K562 (cell line): ENCODE measurements at regions not wholly inside any gene's neighbourhood (a gene's known extent, or its start where the extent isn't known, plus 50 kb on each side); places are given as distances from the start of the nearest gene placed in this dataset.

Experiments
- ATAC-seq: fragments of 200-7000 bp; cut with Tn5 transposase; 3 replicates; pipeline ENCODE4 v1.9.1; 2020; ENCODE audit warnings: moderate library complexity
- BruUV-seq: library from RNA; stranded (reverse); fragments of 400-500 nt; replicated peaks from 2 replicates; lab custom pipeline; 2021; lab: Mats Ljungman, UMichigan
- CTCF ChIA-PET: fragments of 300-600 bp; formaldehyde crosslinking; extraction: SDS; loops from one replicate; lab custom pipeline; 2021; ENCODE audit warnings: low intra/inter-chr PET ratio; lab: Yijun Ruan, JAX
- POLR2A ChIA-PET: fragments of 300-600, 350-650 bp; sonication (Branson Sonifier 250); formaldehyde crosslinking; extraction: SDS; loops from one replicate; lab custom pipeline; 2021; ENCODE audit warnings: antibody characterized with exemption, inconsistent platforms; lab: Yijun Ruan, JAX
- DNase-seq, 4 experiments: peaks; one replicate each; pipeline versions ENCODE4 v3.0.0 to v3.0.0-alpha.2; 2011 to 2018; ENCODE audit warnings: low spot score in 3 of 4, mixed read lengths in 3 of 4; ENCODE audit errors: extremely low read depth in 1 of 4
- FAIRE-seq: peaks from 2 replicates; lab custom pipeline; 2011; peaks lifted over from hg19 to GRCh38; lab: Jason Lieb, UNC
- H2AFZ ChIP-seq: 2 replicates; pipeline ENCODE4 v1.6.0; 2011; ENCODE audit warnings: low read depth, low read length, control low read depth, inconsistent platforms
- H3K27ac ChIP-seq: fragments of 200-600 bp; 3 replicates; pipeline ENCODE4 v1.8.0; 2011; ENCODE audit warnings: low read depth, mild to moderate bottlenecking, control low read depth, inconsistent platforms, low read length, moderate library complexity, mixed read lengths; ENCODE audit errors: extremely low read depth
- H3K27me3 ChIP-seq, 2 experiments: fragments of 300-600 bp in 1 of 2; 2 replicates in 1 of 2; 3 replicates in 1 of 2; pipeline versions ENCODE4 v1.6.0 to v1.8.0; 2011; ENCODE audit warnings: inconsistent platforms in 2 of 2, low read length in 2 of 2, mild to moderate bottlenecking in 1 of 2, mixed read lengths in 1 of 2, moderate library complexity in 1 of 2; ENCODE audit not compliant: control insufficient read depth in 2 of 2, insufficient read depth in 2 of 2
- H3K36me3 ChIP-seq: fragments of 300-600 bp; 3 replicates; pipeline ENCODE4 v1.8.0; 2011; ENCODE audit warnings: mild to moderate bottlenecking, low read length, inconsistent platforms; ENCODE audit not compliant: control insufficient read depth, insufficient read depth
- H3K4me1 ChIP-seq, 2 experiments: fragments of 200-600 bp in 1 of 2; replicated peaks in 1 of 2; 2 replicates in 1 of 2; 3 replicates in 1 of 2; pipeline versions ENCODE4 v1.5.1 to v1.8.0; 2011; ENCODE audit warnings: inconsistent platforms in 2 of 2, low read length in 2 of 2, mild to moderate bottlenecking in 1 of 2, mixed read lengths in 1 of 2, moderate library complexity in 1 of 2; ENCODE audit not compliant: control insufficient read depth in 2 of 2, insufficient read depth in 2 of 2
- H3K4me2 ChIP-seq: 2 replicates; pipeline ENCODE4 v1.6.1; 2011; ENCODE audit warnings: low read length, control low read depth, inconsistent platforms, mixed read lengths; ENCODE audit not compliant: insufficient read depth
- H3K4me3 ChIP-seq: fragments of 200-600 bp; sonication (generic), shearing (Covaris generic); 2 replicates; pipeline ENCODE4 v1.5.1; 2016; ENCODE audit warnings: control low read depth, inconsistent platforms
- H3K79me2 ChIP-seq: fragments of 200-600 bp; 3 replicates; pipeline ENCODE4 v1.8.0; 2011; ENCODE audit warnings: low read length, inconsistent platforms; ENCODE audit not compliant: control insufficient read depth, insufficient read depth
- H3K9ac ChIP-seq, 2 experiments: 2 replicates each; pipeline versions ENCODE4 v1.6.0 to v1.6.1; 2011; ENCODE audit warnings: low read depth in 2 of 2, low read length in 2 of 2, control low read depth in 1 of 2, inconsistent platforms in 1 of 2, mild to moderate bottlenecking in 1 of 2, mixed read lengths in 1 of 2; ENCODE audit not compliant: insufficient read depth in 1 of 2
- H3K9me1 ChIP-seq: one replicate; pipeline ENCODE4 v1.6.0; 2011; ENCODE audit warnings: inconsistent platforms, mild to moderate bottlenecking, low read length, moderate library complexity; ENCODE audit not compliant: control insufficient read depth, insufficient read depth
- H3K9me3 ChIP-seq: replicated peaks from 2 replicates; pipeline ENCODE4 v1.5.1; 2011; ENCODE audit warnings: low read depth, low read length, inconsistent platforms; ENCODE audit not compliant: control insufficient read depth, insufficient read depth
- H4K20me1 ChIP-seq: replicated peaks from 2 replicates; pipeline ENCODE4 v1.6.1; 2011; ENCODE audit warnings: low read length, inconsistent platforms, mixed read lengths; ENCODE audit not compliant: control insufficient read depth, insufficient read depth
- ATF7 ChIP-seq: fragments of 450-650 bp; IDR thresholded peaks from 2 replicates; pipeline ENCODE4 v1.7.1; 2014; ENCODE audit warnings: mild to moderate bottlenecking, moderate library complexity
- GABPB1 ChIP-seq: sonication (generic); formaldehyde crosslinking; IDR thresholded peaks from 2 replicates; pipeline ENCODE4 v1.8.0; 2022; ENCODE audit warnings: mild to moderate bottlenecking, missing genetic modification reagents
- GTF3C2 ChIP-seq: IDR thresholded peaks from 3 replicates; pipeline ENCODE4 v1.6.1; 2011; ENCODE audit warnings: borderline replicate concordance, mild to moderate bottlenecking, moderate library complexity; ENCODE audit not compliant: insufficient read length; ENCODE audit errors: extremely low read depth
- HDGF ChIP-seq: fragments of 450-650 bp; IDR thresholded peaks from 2 replicates; pipeline ENCODE4 v1.6.1; 2016
- KAT2B ChIP-seq: IDR thresholded peaks from one replicate; pipeline ENCODE4 v1.6.1; 2012; ENCODE audit warnings: low read depth, mild to moderate bottlenecking, control low read depth, inconsistent platforms, low read length, moderate library complexity
- NCOA4 ChIP-seq: fragments of 450-650 bp; IDR thresholded peaks from 2 replicates; pipeline ENCODE4 v1.6.1; 2018; ENCODE audit warnings: mild to moderate bottlenecking; ENCODE audit not compliant: partially characterized antibody
- TFE3 ChIP-seq: fragments of 450-650 bp; formaldehyde crosslinking; IDR thresholded peaks from 2 replicates; pipeline ENCODE4 v1.4.0; 2020; ENCODE audit warnings: mild to moderate bottlenecking, mixed read lengths
- ZNF655 ChIP-seq: fragments of 250-450 bp; sonication (Bioruptor Pico); IDR thresholded peaks from 2 replicates; pipeline ENCODE4 v1.5.0; 2021
- WGBS: fragments of 100-300 bp; shearing (Covaris generic); methylation state at CpG from one replicate; pipeline ENCODE4 v1.1.6; 2016; ENCODE audit warnings: low coverage, mixed read lengths; ENCODE audit not compliant: insufficient coverage; ENCODE audit errors: missing lambda C conversion rate; 5-methylcytosine and 5-hydroxymethylcytosine counted together
- in situ Hi-C: fragments of 300-500 bp; cut with MboI; formaldehyde crosslinking; loops from 4 replicates; pipeline ENCODE4 v1.15.0; 2018; ENCODE audit warnings: inconsistent platforms, mixed read lengths
- intact Hi-C: fragments of 100-400 bp; cut with micrococcal nuclease; formaldehyde crosslinking; loops from 2 replicates; pipeline ENCODE4 v1.14.2; 2022

- CTCF ChIA-PET = no interaction called here
- no peaks in the 10 kb centered on the region for H3K79me2 ChIP-seq
- no peak overlapping the region for H3K9ac ChIP-seq
- WGBS = 0% methylated on average over 3 of the region's 3 CpGs
- H3K4me3 ChIP-seq = no peak overlapping the region
- intact Hi-C loops = no loop called here
- no peak overlapping the region for H3K27ac ChIP-seq
- no peaks in the 10 kb centered on the region for H4K20me1 ChIP-seq
- ATAC-seq = no peak
- no peak overlapping the region for H2AFZ ChIP-seq
- no peaks in the 10 kb centered on the region for H3K9me1 ChIP-seq
- BruUV-seq = no TSS peak
- FAIRE-seq = no peak
- DNase-seq = no peak
- POLR2A ChIA-PET = no interaction called here
- in situ Hi-C loops = no loop called here
- no peaks in the 10 kb centered on the region for H3K27me3 ChIP-seq
- H3K4me2 ChIP-seq = no peak overlapping the region
- no peak for TF ChIP-seq GABPB1 (CRISPR knock-in tag)
- TF ChIP-seq HDGF = no peak
- no peak for TF ChIP-seq ATF7
- TF ChIP-seq GTF3C2 = no peak
- peak; percentile 85 for TF ChIP-seq TFE3 (CRISPR knock-in tag)
- no peak for TF ChIP-seq ZNF655 (CRISPR knock-in tag)
- TF ChIP-seq KAT2B = no peak
- TF ChIP-seq NCOA4 = no peak
- H3K36me3 ChIP-seq = no peaks in the 10 kb centered on the region
- H3K4me1 ChIP-seq = no peaks in the 10 kb centered on the region
- H3K9me3 ChIP-seq = 0 out of 2 replicates have a peak, but pooled peaks cover 1% of the 10 kb centered on the region
Observed at GRCh38 chr7:110076194-110076593, 1014.7 kb upstream of the LRRN3 start.
